Suprapubic skin (tissue), 4 donors: ENCODE measurements at regions not wholly inside any gene's neighbourhood (a gene's known extent, or its start where the extent isn't known, plus 50 kb on each side); places are given as distances from the start of the nearest gene placed in this dataset.
"Not testable (repeated sequence)": the region's sequence is repeated elsewhere in the genome, so short reads cannot be mapped to it uniquely, and the experiment has no call there.

Source experiments
- DNase-seq, 2 donors: peaks; one replicate each; pipeline ENCODE4 v3.0.0-alpha.2; 2019; ENCODE audit warnings: low spot score in 2 of 2
- H3K27ac ChIP-seq: fragments of 200-600 bp; sonication (generic); one replicate; pipeline ENCODE4 v1.5.1; 2019
- H3K27me3 ChIP-seq: fragments of 200-600 bp; sonication (generic); one replicate; pipeline ENCODE4 v1.5.1; 2019
- H3K36me3 ChIP-seq: fragments of 200-600 bp; sonication (generic); one replicate; pipeline ENCODE4 v1.5.1; 2019
- H3K4me1 ChIP-seq: fragments of 200-600 bp; sonication (generic); one replicate; pipeline ENCODE4 v1.5.1; 2019
- H3K4me3 ChIP-seq: fragments of 200-600 bp; sonication (generic); one replicate; pipeline ENCODE4 v1.5.1; 2019; ENCODE audit warnings: mild to moderate bottlenecking
- H3K9me3 ChIP-seq: fragments of 200-600 bp; sonication (generic); one replicate; pipeline ENCODE4 v1.5.1; 2019
- CTCF ChIP-seq, 2 donors: fragments of 200-600 bp in 1 of 2; fragments of 450-650 bp in 1 of 2; sonication (generic) in 1 of 2; IDR thresholded peaks; one replicate each; pipeline ENCODE4 v1.5.1; 2016 to 2019; ENCODE audit warnings: antibody characterized with exemption in 2 of 2, mild to moderate bottlenecking in 1 of 2, moderate library complexity in 1 of 2
- EP300 ChIP-seq: sonication (generic); formaldehyde crosslinking; IDR thresholded peaks from one replicate; pipeline ENCODE4 v1.6.1; 2017; ENCODE audit warnings: antibody characterized with exemption
- POLR2A ChIP-seq, 2 donors: fragments of 450-650 bp; IDR thresholded peaks; one replicate each; pipeline ENCODE4 v1.6.1; 2017; ENCODE audit warnings: antibody characterized with exemption in 2 of 2, mild to moderate bottlenecking in 2 of 2, moderate library complexity in 2 of 2
- POLR2AphosphoS5 ChIP-seq, 3 donors: sonication (generic); formaldehyde crosslinking; IDR thresholded peaks; one replicate each; pipeline ENCODE4 v1.6.1; 2017; ENCODE audit warnings: antibody characterized with exemption in 3 of 3
- whole genome bisulfite sequencing: methylation state at CpG from one replicate; pipeline ENCODE4 v1.1.5; 2018; 5-methylcytosine and 5-hydroxymethylcytosine counted together

GRCh38 chr6:135604035-135604860 is 106.7 kb upstream of the AHI1 start:
- Histone ChIP-seq H3K9me3 (no peaks in the 10 kb centered on the region), H3K4me3 (no peak overlapping the region), H3K36me3 (no peaks in the 10 kb centered on the region), H3K4me1 (no peaks in the 10 kb centered on the region), H3K27me3 (no peaks in the 10 kb centered on the region), H3K27ac (no peak overlapping the region)
- TF ChIP-seq POLR2AphosphoS5 (IDR thresholded peaks at IDR 0.05) (no peak), CTCF (IDR thresholded peaks at IDR 0.05) (no peak), POLR2A (IDR thresholded peaks at IDR 0.05) (no peak), EP300 (no peak)
- DNase-seq, result no peak
- WGBS, result 93% methylated on average over 10 of the region's 10 CpGs

- TF ChIP-seq POLR2A (IDR thresholded peaks at IDR 0.05) (no peak), EP300 (no peak)
- Histone ChIP-seq H3K27ac (no peak overlapping the region), H3K27me3 (no peaks in the 10 kb centered on the region), H3K4me3 (no peak overlapping the region), H3K36me3 (no peaks in the 10 kb centered on the region), H3K9me3 (no peaks in the 10 kb centered on the region), H3K4me1 (no peaks in the 10 kb centered on the region)
- DNase-seq, result no peak
- 86% methylated on average over 2 of the region's 2 CpGs for WGBS
Observed at GRCh38 chr6:135605278-135605790, 107.8 kb upstream of the AHI1 start.

GRCh38 chr6:135606392-135606791 is 108.9 kb upstream of the AHI1 start:
- Histone ChIP-seq H3K4me1 (no peaks in the 10 kb centered on the region), H3K4me3 (no peak overlapping the region), H3K27ac (no peak overlapping the region), H3K27me3 (no peaks in the 10 kb centered on the region), H3K9me3 (no peaks in the 10 kb centered on the region), H3K36me3 (no peaks in the 10 kb centered on the region)
- WGBS, result 74% methylated on average over 2 of the region's 2 CpGs
- DNase-seq, result no peak
- TF ChIP-seq CTCF (IDR thresholded peaks at IDR 0.05), result no peak
- no peak for TF ChIP-seq POLR2A (IDR thresholded peaks at IDR 0.05)
- TF ChIP-seq POLR2AphosphoS5 (IDR thresholded peaks at IDR 0.05), result no peak

- no peak overlapping the region for H3K4me3 ChIP-seq
- WGBS, result 94% methylated on average over 3 of the region's 3 CpGs
- no peak overlapping the region for H3K27ac ChIP-seq
- H3K9me3 ChIP-seq, result no peaks in the 10 kb centered on the region
- H3K27me3 ChIP-seq, result no peaks in the 10 kb centered on the region
- H3K4me1 ChIP-seq, result no peaks in the 10 kb centered on the region
- TF ChIP-seq CTCF (IDR thresholded peaks at IDR 0.05) (no peak), POLR2A (IDR thresholded peaks at IDR 0.05) (no peak), EP300 (no peak), POLR2AphosphoS5 (IDR thresholded peaks at IDR 0.05) (no peak)
- no peaks in the 10 kb centered on the region for H3K36me3 ChIP-seq
- DNase-seq, result no peak
Observed at GRCh38 chr6:135608031-135608430, 110.5 kb upstream of the AHI1 start.

- not testable (repeated sequence) for H3K4me1 ChIP-seq, DNase-seq
- WGBS, result 91% methylated on average over 6 of the region's 6 CpGs
Observed at GRCh38 chr6:135610192-135610591, 112.7 kb upstream of the AHI1 start.

GRCh38 chr6:135616655-135617054 is 119.1 kb upstream of the AHI1 start:
- TF ChIP-seq POLR2A (IDR thresholded peaks at IDR 0.05) (no peak), CTCF (IDR thresholded peaks at IDR 0.05) (no peak), EP300 (no peak), POLR2AphosphoS5 (IDR thresholded peaks at IDR 0.05) (no peak)
- WGBS, result 82% methylated on average over 2 of the region's 2 CpGs
- Histone ChIP-seq H3K9me3 (no peaks in the 10 kb centered on the region), H3K27me3 (no peaks in the 10 kb centered on the region), H3K27ac (no peak overlapping the region), H3K36me3 (no peaks in the 10 kb centered on the region), H3K4me3 (no peak overlapping the region), H3K4me1 (no peaks in the 10 kb centered on the region)
- no peak for DNase-seq

More at GRCh38 chr6:135610192-135610591, 112.7 kb upstream of the AHI1 start:
- not testable (repeated sequence) for H3K36me3 ChIP-seq, H3K27ac ChIP-seq, H3K9me3 ChIP-seq, H3K27me3 ChIP-seq, H3K4me3 ChIP-seq
